NCI-H2029 treated with DMSO at 0.1 percent for 48 hours (cell line): ENCODE measurements at regions not wholly inside any gene's neighbourhood (a gene's known extent, or its start where the extent isn't known, plus 50 kb on each side); places are given as distances from the start of the nearest gene placed in this dataset.
"Not testable (repeated sequence)": the region's sequence is repeated elsewhere in the genome, so short reads cannot be mapped to it uniquely, and the experiment has no call there.

Experiments
- DNase-seq: peaks from one replicate; lab custom pipeline; 2025; lab: John Stamatoyannopoulos, UW

- DNase-seq: no peak
These were observed 261.4 kb downstream of the CTH start for GRCh38 chr1:70672442-70672888.

DNA sequence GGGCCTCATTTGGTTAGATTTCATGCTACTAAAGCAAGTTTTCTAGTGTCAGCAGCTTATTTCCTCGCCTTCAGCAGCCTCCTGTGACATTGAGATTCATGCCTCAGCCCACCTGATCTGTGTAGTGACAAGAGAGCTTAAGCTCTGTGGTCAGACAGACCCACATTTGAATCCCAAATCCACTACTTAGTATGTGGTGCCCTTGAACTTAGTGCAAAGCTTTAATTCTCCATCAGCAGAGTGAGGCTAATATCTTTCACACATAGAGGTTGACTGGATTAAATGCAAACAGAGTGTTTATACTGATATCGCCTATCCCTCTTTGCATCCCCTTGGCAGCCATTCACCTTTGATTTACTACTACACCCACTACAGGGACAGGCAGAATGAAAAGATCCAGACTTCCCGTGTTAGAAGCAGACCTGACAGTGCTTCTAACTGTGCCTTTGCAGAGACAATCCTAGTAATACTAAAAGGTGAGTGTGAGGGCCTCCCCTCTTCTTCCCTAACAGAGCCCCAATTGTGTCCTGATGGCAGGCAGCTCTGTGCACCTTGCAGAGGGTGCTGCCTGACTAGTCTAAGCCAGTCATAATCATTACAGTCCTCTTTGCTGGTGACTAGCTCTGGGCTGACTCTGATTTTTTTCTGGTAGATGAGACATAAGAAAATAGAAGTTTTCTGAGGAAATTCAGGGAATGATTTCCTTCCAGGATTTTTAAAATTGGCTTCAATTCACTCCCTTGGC, 264.0 kb downstream of the CTH start:
- no peak for DNase-seq

- DNase-seq: no peak
These were observed 264.7 kb downstream of the CTH start for GRCh38 chr1:70675737-70676156.

GRCh38 chr1:70685300-70686286, 274.5 kb downstream of the CTH start:
- DNase-seq: peak; percentile 66

DNA sequence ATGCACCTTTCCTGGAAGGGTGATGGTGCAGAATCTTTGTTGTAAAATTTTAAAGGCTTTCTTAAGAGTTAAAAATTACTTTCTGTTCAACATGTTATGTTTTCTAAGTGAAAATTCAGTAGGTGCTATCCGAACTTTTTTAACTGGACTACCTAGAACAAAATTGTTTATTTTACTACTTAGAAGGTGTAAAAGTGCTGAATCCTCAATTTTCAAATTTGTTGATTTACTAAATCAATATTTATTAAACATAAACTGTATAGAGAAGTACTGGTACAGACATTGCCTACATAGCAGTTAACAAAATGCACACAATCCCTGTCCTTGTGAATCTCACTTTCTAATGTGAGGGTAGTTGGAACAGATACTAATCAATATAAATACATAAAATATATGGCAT, 277.5 kb downstream of the CTH start:
- DNase-seq: no peak

GRCh38 chr1:70706381-70707037, 295.4 kb downstream of the CTH start:
- DNase-seq: no peak

DNA sequence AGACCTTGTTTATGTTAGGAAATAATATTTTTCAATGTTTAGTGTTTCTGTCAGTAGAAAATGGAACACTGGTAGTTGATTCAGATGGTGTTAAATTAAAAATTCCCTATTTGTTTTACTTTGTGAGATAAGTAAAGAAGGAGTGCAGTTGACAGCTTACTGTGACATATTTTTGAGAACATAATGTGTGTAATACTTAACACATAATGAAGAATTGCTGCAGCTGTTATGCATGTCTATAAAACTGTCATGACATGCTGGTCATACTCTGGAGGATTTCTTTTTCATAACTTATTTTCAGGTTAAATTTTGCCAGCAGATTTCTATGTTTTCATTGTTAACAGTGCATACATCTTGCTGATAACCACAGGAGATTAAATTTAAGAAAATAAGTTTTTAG, 296.1 kb downstream of the CTH start:
- no peak for DNase-seq

GRCh38 chr1:70714149-70714548, 303.1 kb downstream of the CTH start:
- no peak for DNase-seq

DNA sequence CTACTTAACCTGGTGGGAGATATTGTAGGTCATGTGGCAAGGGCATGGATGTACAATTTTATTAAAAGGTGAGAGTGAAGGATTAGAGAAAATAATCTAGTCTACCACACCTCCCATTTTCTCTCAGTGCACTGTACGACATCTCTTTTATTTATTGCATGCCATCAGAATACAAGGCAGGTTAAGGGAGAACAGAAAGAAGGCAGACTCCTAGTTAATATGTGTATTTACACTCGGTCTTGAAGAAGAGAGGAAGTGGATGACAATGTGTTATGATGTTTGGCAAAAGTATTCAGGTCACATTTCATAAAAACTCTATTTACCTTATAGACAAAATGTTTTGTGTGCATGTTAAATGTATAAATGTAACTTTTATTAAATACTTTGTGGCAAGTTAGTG, 306.1 kb downstream of the CTH start:
- DNase-seq: no peak

DNA sequence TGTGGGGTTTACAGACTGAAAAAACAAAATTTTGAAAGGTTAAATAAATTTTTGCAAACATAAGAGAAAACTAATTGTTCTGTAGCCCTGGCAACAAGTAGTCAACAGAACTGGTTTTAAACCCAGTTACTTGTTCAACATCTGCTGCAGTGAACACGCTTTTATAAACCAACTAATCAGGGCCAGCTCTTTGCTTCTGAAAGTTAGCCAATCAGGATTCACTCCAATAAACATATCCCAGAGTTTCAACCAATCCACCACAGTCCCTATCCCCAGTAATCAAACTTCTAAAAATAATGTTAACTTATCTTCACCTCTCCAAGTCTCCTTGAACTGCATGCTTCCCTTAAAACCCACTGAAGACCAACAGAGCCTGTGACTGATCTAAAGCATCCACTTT, 306.6 kb downstream of the CTH start:
- no peak for DNase-seq

DNA sequence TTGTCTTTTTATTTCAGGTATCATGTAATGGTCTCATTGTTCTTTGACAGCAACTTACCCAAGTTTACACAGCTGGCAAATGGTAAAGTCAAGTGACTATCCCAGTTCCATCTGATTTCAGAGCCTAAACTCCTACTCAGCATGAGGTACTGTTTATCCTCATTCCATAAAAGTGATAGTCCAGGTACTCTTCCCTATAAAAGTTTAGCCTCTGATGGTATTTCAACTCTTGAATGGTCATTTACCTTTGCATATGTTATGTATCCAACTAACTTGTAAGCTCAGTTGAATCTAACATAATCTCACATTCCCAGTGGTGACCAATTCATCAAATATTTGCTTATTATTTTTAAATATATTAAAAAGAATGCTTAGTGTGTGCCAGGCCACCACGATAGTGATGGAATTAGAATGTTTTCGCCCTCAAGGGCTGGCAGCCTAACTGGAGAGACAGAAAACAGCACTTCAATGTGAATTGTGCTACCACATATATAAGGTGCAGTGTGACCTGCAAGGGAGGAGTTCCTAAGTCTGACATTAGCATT, 307.1 kb downstream of the CTH start:
- DNase-seq: no peak

- no peak for DNase-seq
These were observed 308.1 kb downstream of the CTH start for GRCh38 chr1:70719154-70719553.

- no peak for DNase-seq
These were observed 309.0 kb downstream of the CTH start for GRCh38 chr1:70720109-70720508.

GRCh38 chr1:70720521-70720920, 309.5 kb downstream of the CTH start:
- DNase-seq: no peak

- DNase-seq: no peak
These were observed 316.9 kb downstream of the CTH start for GRCh38 chr1:70727886-70728489.

GRCh38 chr1:70736518-70736917, 311.1 kb downstream of the PTGER3 start:
- DNase-seq: not testable (repeated sequence)

GRCh38 chr1:70737125-70737524, 310.5 kb downstream of the PTGER3 start:
- DNase-seq: no peak

DNA sequence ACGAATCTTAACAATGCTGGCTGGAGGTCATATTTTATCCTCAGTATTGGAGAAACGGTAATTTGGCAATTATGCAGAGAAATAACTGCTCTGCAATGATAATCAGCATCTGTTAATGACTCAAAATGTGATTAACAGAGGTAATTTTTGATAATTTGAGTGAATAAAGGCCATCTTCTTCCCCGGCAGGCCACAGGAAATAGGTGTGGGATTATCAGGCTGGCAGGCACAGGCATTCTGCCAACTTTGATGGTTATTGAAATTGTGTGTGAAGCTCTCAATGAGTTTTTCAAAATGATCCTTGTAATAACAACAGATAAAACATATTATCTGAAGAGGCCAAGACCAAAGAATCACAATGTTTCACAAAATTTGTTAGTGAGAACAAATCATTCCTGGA, 309.0 kb downstream of the PTGER3 start:
- no peak for DNase-seq

GRCh38 chr1:70745199-70745598, 302.4 kb downstream of the PTGER3 start:
- no peak for DNase-seq

DNA sequence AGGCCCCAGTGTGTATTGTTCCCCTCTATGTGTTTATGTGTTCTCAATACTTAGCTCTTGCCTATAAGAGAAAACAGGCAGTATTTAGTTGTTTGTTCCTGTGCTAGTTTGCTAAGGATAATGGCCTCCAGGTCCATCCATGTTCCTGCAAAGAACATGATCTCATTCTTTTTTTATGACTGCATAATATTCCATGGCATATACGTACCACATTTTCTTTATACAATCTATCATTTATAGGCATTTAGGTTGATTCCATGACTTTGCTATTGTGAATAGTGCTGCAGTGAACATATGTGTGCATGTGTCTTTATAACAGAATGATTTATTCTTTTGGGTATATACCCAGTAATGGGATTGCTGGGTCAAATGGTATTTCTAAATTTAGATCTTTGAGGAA, 301.6 kb downstream of the PTGER3 start:
- not testable (repeated sequence) for DNase-seq

GRCh38 chr1:70747123-70747522, 300.5 kb downstream of the PTGER3 start:
- DNase-seq: not testable (repeated sequence)
